Thyroid gland (tissue), 4 donors: ENCODE measurements at regions not wholly inside any gene's neighbourhood (a gene's known extent, or its start where the extent isn't known, plus 50 kb on each side); places are given as distances from the start of the nearest gene placed in this dataset.
"Not testable (repeated sequence)": the region's sequence is repeated elsewhere in the genome, so short reads cannot be mapped to it uniquely, and the experiment has no call there.

Source experiments
- DNase-seq, 2 donors: peaks; one replicate each; pipeline ENCODE4 v3.0.0-alpha.2; 2019
- H3K27ac ChIP-seq, 3 donors: fragments of 200-600 bp; sonication (generic); 1 replicate in 2 of 3; 2 replicates in 1 of 3; pipeline ENCODE4 v1.5.1; 2016 to 2019; ENCODE audit warnings: mild to moderate bottlenecking in 1 of 3, moderate library complexity in 1 of 3
- H3K27me3 ChIP-seq: fragments of 200-600 bp; sonication (generic); one replicate; pipeline ENCODE4 v1.5.1; 2019
- H3K36me3 ChIP-seq, 2 donors: fragments of 200-600 bp; sonication (generic); one replicate each; pipeline ENCODE4 v1.5.1; 2016 to 2019
- H3K4me1 ChIP-seq, 2 donors: fragments of 200-600 bp; sonication (generic); one replicate each; pipeline ENCODE4 v1.5.1; 2017 to 2019
- H3K4me3 ChIP-seq, 3 donors: fragments of 200-600 bp; sonication (generic); replicated peaks in 1 of 3; 1 replicate in 2 of 3; 2 replicates in 1 of 3; pipeline ENCODE4 v1.5.1; 2016; ENCODE audit warnings: mild to moderate bottlenecking in 1 of 3
- H3K9me3 ChIP-seq: fragments of 200-600 bp; sonication (generic); one replicate; pipeline ENCODE4 v1.5.1; 2017
- CTCF ChIP-seq, 6 experiments: fragments of 200-600 bp in 3 of 6; fragments of 450-650 bp in 3 of 6; sonication (generic) in 3 of 6; IDR thresholded peaks; one replicate each; pipeline ENCODE4 v1.5.1; 2016 to 2019; ENCODE audit warnings: antibody characterized with exemption in 6 of 6, mild to moderate bottlenecking in 2 of 6, inconsistent platforms in 1 of 6, moderate library complexity in 1 of 6
- POLR2A ChIP-seq, 2 donors: fragments of 450-650 bp; IDR thresholded peaks; one replicate each; pipeline ENCODE4 v1.6.1; 2017; ENCODE audit warnings: antibody characterized with exemption in 2 of 2, mild to moderate bottlenecking in 2 of 2, moderate library complexity in 1 of 2
- WGBS, 2 donors: methylation state at CpG; one replicate each; pipeline ENCODE4 v1.1.5; 2017; 5-methylcytosine and 5-hydroxymethylcytosine counted together
- intact Hi-C: fragments of 100-400 bp; cut with DNase I; formaldehyde crosslinking; loops from one replicate; pipeline ENCODE4 v1.15.1; 2023

DNA sequence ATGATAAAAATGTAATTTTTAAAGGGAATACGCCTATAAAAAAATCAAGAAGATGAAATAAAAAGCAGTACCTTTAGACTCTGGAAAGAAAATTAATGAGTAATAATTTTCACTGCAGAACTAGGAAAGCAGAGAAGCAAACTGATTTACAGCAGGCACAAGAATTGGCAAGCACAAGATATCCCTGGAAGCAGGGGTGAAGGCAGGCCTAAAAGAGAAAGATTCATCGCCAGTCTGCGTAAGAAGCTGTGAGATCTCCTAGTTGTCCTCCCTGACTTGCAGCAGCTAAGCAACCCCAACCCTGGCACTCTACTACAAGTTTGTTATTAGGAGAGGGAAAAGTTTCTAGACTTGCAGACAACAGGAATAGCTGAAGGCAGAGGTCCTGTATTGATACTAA lies 107.7 kb downstream of the PRR15 start:
- H3K27ac ChIP-seq, H3K36me3 ChIP-seq, H3K4me3 ChIP-seq, intact Hi-C loops, H3K4me1 ChIP-seq, DNase-seq, H3K27me3 ChIP-seq, H3K9me3 ChIP-seq: not testable (repeated sequence)
- WGBS, 2 donors, result 78 to 83% methylated on average over 3 of the region's 3 CpGs

- WGBS, 2 donors, result 85 to 90% methylated on average over 1 of the region's 1 CpG
- intact Hi-C loops, H3K36me3 ChIP-seq: not testable (repeated sequence)
Observed at GRCh38 chr7:29673635-29674034, 110.0 kb downstream of the PRR15 start.

DNA sequence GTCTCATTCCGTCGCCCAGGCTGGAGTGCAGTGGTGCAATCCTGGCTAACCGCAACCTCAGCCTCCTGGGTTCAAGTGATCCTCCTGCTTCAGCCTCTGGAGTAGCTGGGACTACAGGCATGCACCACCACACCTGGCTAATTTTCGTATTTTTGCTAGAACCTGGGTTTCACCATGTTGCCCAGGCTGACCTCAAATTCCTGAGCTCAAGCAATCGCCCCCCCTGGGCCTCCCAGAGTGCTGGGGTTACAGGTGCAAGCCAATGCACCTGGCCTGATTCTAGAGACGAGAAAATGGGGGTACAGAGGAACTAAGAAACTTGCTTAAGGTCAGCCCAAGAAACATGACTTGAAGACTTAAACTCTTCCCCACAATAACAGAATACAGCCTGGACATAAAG lies 111.0 kb downstream of the PRR15 start:
- H3K36me3 ChIP-seq, intact Hi-C loops, H3K4me1 ChIP-seq: not testable (repeated sequence)

More at GRCh38 chr7:29673635-29674034, 110.0 kb downstream of the PRR15 start:
- H3K4me1 ChIP-seq, H3K9me3 ChIP-seq, H3K27me3 ChIP-seq, DNase-seq, H3K27ac ChIP-seq, H3K4me3 ChIP-seq: not testable (repeated sequence)

GRCh38 chr7:29677254-29677653 lies 113.6 kb downstream of the PRR15 start:
- H3K9me3 ChIP-seq, intact Hi-C loops, H3K4me1 ChIP-seq, H3K27ac ChIP-seq, DNase-seq, H3K4me3 ChIP-seq, H3K36me3 ChIP-seq, H3K27me3 ChIP-seq: not testable (repeated sequence)
- 99 to 100% methylated on average over 2 of the region's 2 CpGs for WGBS, 2 donors

More for the DNA sequence above, 111.0 kb downstream of the PRR15 start:
- not testable (repeated sequence) for H3K9me3 ChIP-seq, DNase-seq, H3K27me3 ChIP-seq, H3K27ac ChIP-seq, H3K4me3 ChIP-seq
- 73% methylated on average over 3 of the region's 6 CpGs; no CpG with 5 or more reads in 1 of the 2 donors for WGBS, 2 donors

- H3K36me3 ChIP-seq, DNase-seq, H3K4me3 ChIP-seq, H3K4me1 ChIP-seq, H3K9me3 ChIP-seq, H3K27ac ChIP-seq, H3K27me3 ChIP-seq, intact Hi-C loops: not testable (repeated sequence)
- 50 to 76% methylated on average over 2 of the region's 2 CpGs for WGBS, 2 donors
Observed at GRCh38 chr7:29679963-29680362, 116.3 kb downstream of the PRR15 start.

- DNase-seq, H3K9me3 ChIP-seq, H3K36me3 ChIP-seq, H3K4me3 ChIP-seq, intact Hi-C loops, H3K27ac ChIP-seq, H3K4me1 ChIP-seq, H3K27me3 ChIP-seq: not testable (repeated sequence)
- WGBS, 2 donors, result 81 to 98% methylated on average over 1 to 2 of the region's 2 CpGs
Observed at GRCh38 chr7:29680601-29681000, 117.0 kb downstream of the PRR15 start.

GRCh38 chr7:29684151-29684786 lies 120.6 kb downstream of the PRR15 start:
- H3K36me3 ChIP-seq, H3K4me1 ChIP-seq, intact Hi-C loops, DNase-seq, H3K27me3 ChIP-seq, H3K9me3 ChIP-seq: not testable (repeated sequence)
- Histone ChIP-seq H3K4me3 (peak overlapping the region; percentile 8 to 78 (median 59)), H3K27ac (peak overlapping the region; percentile 90 to 95 (median 91))
- 2 to 3% methylated on average over 11 to 24 of the region's 34 CpGs for WGBS, 2 donors

DNA sequence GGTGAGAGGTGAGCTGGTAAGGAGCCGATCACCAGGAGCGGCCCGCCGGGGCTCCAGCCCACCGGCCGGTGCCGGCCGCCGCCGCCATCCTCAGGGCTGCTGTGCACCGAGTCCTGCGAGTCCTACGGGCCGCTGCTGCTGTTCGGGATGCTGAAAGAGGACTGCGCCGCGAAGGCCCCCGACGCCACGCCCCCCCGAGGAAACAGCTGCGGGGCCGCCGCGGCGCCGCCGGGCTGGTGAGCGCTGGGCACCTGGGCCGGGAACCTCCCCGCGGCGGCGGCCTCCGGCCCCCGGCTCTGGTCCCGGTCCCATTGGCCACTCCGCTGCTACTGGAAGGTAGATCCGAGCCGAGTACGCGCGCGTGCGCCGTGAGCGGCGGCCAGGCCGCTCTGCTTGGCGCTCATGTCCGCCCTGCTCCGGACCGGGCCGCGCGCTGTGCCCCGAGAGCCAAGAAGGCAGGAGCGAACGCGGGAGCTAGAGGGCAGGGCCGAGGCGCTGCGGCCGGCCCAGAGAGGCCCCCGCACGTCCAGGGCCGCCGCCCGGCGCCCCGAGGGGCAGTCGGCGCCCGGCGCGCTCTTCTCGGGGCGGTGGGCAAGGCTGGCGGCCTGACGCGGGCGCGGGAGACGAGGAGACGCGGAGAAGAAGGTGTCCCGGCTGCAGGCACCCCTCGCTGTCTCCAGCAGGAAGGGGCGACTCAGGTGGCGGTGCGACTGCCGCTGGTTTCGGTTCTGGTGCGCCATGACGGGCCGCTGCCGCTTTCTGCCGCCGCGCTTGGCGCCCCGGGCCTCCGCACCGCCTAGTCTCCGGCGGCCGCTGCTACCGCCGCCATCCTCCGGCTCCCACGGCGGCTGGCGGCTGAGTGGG lies 121.3 kb upstream of the WIPF3 start:
- WGBS, 2 donors, result 0% methylated on average over 6 to 21 of the region's 114 CpGs
- intact Hi-C loops, result no loop called here

DNA sequence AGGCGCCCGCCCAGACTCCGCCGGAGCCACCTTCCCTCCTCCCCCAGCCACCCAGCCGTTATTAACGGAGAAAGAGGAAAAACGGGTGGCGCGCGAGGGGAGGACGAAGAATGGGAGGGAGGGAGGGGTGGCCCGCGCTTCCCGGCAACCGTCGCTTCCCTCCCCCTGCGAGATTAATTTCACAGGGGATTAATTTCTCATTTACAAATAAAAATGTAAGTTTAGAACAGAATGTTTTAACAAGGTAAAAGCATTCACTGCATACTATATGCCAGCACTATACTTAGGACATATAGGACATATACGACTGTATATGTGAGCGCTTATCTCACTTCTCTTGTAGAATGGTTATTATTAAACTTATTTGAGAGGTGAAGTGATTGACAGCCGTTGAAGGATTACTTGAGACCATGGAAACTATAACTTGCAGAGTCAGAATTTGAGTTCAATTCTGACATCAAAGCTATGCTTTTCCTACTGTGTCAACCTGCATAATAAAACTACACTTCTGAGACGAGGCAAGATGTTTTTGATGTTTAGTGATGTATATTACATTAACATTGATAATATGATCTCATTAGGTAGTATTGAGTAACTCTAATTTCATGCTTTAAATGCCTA lies 120.5 kb upstream of the WIPF3 start:
- peak overlapping the region in 1 of 3 donors; percentile 78 for H3K4me3 ChIP-seq
- H3K36me3 ChIP-seq, H3K9me3 ChIP-seq, H3K27me3 ChIP-seq, H3K4me1 ChIP-seq, intact Hi-C loops, DNase-seq: not testable (repeated sequence)
- WGBS, 2 donors, result 3 to 4% methylated on average over 18 to 19 of the region's 21 CpGs
- H3K27ac ChIP-seq, result peak overlapping the region; percentile 90 to 95 (median 91)

More for the DNA sequence above, 121.3 kb upstream of the WIPF3 start:
- no peaks in the 10 kb centered on the region for H3K4me1 ChIP-seq
- DNase-seq, result peak; percentile 83 to 85
- H3K4me3 ChIP-seq, result peak overlapping the region; percentile 8 to 78 (median 59)
- H3K9me3 ChIP-seq, result no peaks in the 10 kb centered on the region
- TF ChIP-seq POLR2A (IDR thresholded peaks at IDR 0.05) (peak in 1 of 2 donors; percentile 59), CTCF (IDR thresholded peaks at IDR 0.05) (peak in 1 of 6 experiments; percentile 16)
- H3K36me3 ChIP-seq, result no peaks in the 10 kb centered on the region
- peak overlapping the region; percentile 90 to 95 (median 91) for H3K27ac ChIP-seq
- no peaks in the 10 kb centered on the region for H3K27me3 ChIP-seq

DNA sequence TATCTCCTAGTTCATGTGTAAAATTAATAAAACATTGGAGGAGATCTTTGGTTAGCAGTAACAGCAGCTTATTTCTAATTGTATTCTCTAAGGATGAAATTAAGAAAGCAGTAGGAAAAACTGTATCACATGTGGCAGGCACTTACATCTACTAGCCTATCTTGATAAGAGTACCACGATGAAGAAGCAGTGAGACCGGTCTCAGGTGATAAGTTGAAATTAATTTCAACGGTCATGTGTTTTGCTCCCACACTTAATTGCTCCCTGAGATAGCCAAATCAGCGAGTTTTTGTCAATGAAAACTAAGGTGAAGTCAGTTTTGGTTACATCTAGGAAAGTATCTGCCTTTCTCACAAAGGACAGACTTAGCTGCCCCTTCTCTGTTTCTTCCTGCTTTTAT lies 115.8 kb upstream of the WIPF3 start:
- DNase-seq, H3K9me3 ChIP-seq, H3K4me1 ChIP-seq, H3K27ac ChIP-seq, H3K4me3 ChIP-seq, H3K27me3 ChIP-seq, H3K36me3 ChIP-seq, intact Hi-C loops: not testable (repeated sequence)
- 81 to 86% methylated on average over 4 of the region's 4 CpGs for WGBS, 2 donors

DNA sequence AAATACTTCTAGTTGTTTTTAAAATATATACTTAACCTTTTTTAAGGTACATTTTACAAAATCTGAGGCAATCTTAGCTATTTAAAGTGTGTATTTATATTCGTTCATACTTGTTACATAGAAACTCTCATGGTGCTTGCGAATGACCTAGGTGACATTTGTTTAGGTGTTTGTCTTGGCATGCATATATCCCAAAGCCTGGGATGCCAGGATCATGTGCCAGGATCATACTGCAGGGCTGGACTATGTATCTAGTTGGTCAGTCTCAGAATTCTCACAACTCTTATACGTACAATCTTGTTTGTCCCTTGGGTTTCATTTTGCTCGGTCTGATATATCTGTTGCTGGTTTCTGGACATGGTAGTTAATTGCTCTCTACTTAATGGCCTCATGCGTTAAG lies 109.9 kb upstream of the WIPF3 start:
- intact Hi-C loops, H3K4me3 ChIP-seq, DNase-seq, H3K4me1 ChIP-seq, H3K9me3 ChIP-seq, H3K27me3 ChIP-seq, H3K27ac ChIP-seq, H3K36me3 ChIP-seq: not testable (repeated sequence)
- 77 to 80% methylated on average over 5 of the region's 5 CpGs for WGBS, 2 donors
